ENCODE measurements at regions not wholly inside any gene's neighbourhood (a gene's known extent, or its start where the extent isn't known, plus 50 kb on each side); places are given as distances from the start of the nearest gene placed in this dataset.

GRCh38 chr22:48459259-48459658, 1368.4 kb downstream of the BRD1 start:
- TF ChIP-seq, protein P1, sequence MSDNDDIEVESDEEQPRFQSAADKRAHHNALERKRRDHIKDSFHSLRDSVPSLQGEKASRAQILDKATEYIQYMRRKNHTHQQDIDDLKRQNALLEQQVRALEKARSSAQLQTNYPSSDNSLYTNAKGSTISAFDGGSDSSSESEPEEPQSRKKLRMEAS (IDR thresholded peaks at IDR 0.05; ENCODE audit: low read depth, low read length), result no peak
- TF ChIP-seq POLR2A (IDR thresholded peaks at IDR 0.05; ENCODE audit: extremely low read depth, insufficient read length), result no peak
- no peak for TF ChIP-seq CTCF (IDR thresholded peaks at IDR 0.05; ENCODE audit: low read depth, low read length)
- TF ChIP-seq MYC (IDR thresholded peaks at IDR 0.05; ENCODE audit: low read depth, low read length), result no peak
- DNase-seq (ENCODE audit: low read depth), result no peak
- no peak overlapping the region for H3K4me3 ChIP-seq (ENCODE audit: low read depth, low read length)

DNA sequence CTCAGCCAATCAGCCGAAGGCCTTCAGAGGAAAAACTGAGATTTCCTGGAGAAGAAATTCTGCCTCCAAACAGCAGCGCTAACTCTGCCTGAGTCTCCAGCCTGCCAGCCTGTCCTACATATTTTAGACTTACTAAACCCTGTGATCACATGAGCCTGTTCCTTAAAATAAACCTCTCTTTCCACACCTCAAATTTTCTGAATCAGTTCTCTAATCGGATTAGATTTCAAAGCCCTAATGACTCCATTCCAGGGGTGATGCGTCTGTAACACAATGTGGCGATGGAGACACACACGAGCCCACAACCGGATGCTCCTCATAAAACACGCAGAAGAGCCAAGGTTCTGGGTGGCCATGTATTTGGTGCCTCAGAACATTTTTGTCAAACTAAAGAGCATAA, 1371.2 kb downstream of the BRD1 start:
- no peak for TF ChIP-seq POLR2A (IDR thresholded peaks at IDR 0.05; ENCODE audit: extremely low read depth, insufficient read length)
- TF ChIP-seq, protein P1 (IDR thresholded peaks at IDR 0.05; ENCODE audit: low read depth, low read length), result no peak
- H3K4me3 ChIP-seq (ENCODE audit: low read depth, low read length), result no peak overlapping the region
- no peak for DNase-seq (ENCODE audit: low read depth)

GRCh38 chr22:48453751-48454485, 1373.8 kb downstream of the BRD1 start:
- TF ChIP-seq CTCF (IDR thresholded peaks at IDR 0.05; ENCODE audit: low read depth, low read length), result no peak
- no peak overlapping the region for H3K4me3 ChIP-seq (ENCODE audit: low read depth, low read length)
- DNase-seq (ENCODE audit: low read depth), result no peak

GRCh38 chr22:48453171-48453570, 1374.5 kb downstream of the BRD1 start:
- DNase-seq (ENCODE audit: low read depth), result no peak
- no peak overlapping the region for H3K4me3 ChIP-seq (ENCODE audit: low read depth, low read length)
- TF ChIP-seq, protein P1 (IDR thresholded peaks at IDR 0.05; ENCODE audit: low read depth, low read length), result no peak
- TF ChIP-seq CTCF (IDR thresholded peaks at IDR 0.05; ENCODE audit: low read depth, low read length) (no peak), MYC (IDR thresholded peaks at IDR 0.05; ENCODE audit: low read depth, low read length) (no peak), POLR2A (IDR thresholded peaks at IDR 0.05; ENCODE audit: extremely low read depth, insufficient read length) (no peak)

GRCh38 chr22:48452766-48453165, 1374.9 kb downstream of the BRD1 start:
- TF ChIP-seq, protein P1 (IDR thresholded peaks at IDR 0.05; ENCODE audit: low read depth, low read length), result no peak
- no peak for TF ChIP-seq POLR2A (IDR thresholded peaks at IDR 0.05; ENCODE audit: extremely low read depth, insufficient read length)
- TF ChIP-seq MYC (IDR thresholded peaks at IDR 0.05; ENCODE audit: low read depth, low read length), result no peak
- no peak for TF ChIP-seq CTCF (IDR thresholded peaks at IDR 0.05; ENCODE audit: low read depth, low read length)

DNA sequence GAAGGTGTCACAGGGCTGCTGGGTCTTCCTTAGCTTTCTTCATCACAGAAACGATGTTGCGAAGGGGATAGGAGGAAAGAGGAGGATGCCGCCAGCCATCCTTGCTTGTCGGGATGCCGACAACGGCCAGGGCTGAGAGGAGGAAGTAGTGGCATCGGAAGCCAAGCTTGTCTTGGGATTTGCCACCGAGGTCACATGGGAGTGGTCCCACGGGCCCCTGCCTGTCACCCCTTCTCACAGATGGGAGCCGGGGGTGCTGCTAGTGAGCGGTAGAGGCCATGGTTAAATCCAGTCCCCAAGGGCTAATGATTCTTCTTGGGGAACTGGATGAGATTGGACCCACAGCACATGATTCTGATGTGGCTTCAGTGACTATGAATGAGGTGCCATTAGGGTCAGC, 1375.8 kb downstream of the BRD1 start:
- DNase-seq (ENCODE audit: low read depth), result no peak
- no peak for TF ChIP-seq CTCF (IDR thresholded peaks at IDR 0.05; ENCODE audit: low read depth, low read length)
- TF ChIP-seq MYC (IDR thresholded peaks at IDR 0.05; ENCODE audit: low read depth, low read length), result no peak
- TF ChIP-seq, protein P1 (IDR thresholded peaks at IDR 0.05; ENCODE audit: low read depth, low read length), result no peak
- TF ChIP-seq POLR2A (IDR thresholded peaks at IDR 0.05; ENCODE audit: extremely low read depth, insufficient read length), result no peak
- no peak overlapping the region for H3K4me3 ChIP-seq (ENCODE audit: low read depth, low read length)

More at GRCh38 chr22:48452766-48453165, 1374.9 kb downstream of the BRD1 start:
- H3K4me3 ChIP-seq (ENCODE audit: low read depth, low read length), result no peak overlapping the region
- no peak for DNase-seq (ENCODE audit: low read depth)

All from NB4 (cell line).